ENCODE measurements at regions not wholly inside any gene's neighbourhood (a gene's known extent, or its start where the extent isn't known, plus 50 kb on each side); places are given as distances from the start of the nearest gene placed in this dataset.

DNA sequence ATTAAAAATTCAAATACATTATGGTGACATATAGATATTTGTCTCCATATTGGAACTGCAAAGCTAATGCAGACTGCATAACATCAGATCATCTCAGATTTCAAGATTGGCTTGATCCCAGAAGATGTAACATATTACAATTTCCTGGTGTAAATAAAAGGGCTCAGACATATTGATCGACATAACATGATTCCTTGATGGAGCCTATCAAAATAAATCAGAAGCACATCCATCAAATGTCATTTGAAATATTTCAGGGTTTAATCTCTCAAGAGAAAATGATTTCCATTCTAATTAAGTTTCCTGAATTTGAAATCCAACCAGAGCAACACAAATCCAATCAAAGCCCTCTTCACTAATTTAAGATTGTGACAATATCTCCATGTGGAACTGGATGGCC is 75.1 kb upstream of the UNC13C start:
- no peak for TF ChIP-seq CTCF (optimal IDR thresholded peaks at IDR 0.05 in 1 of 3, IDR thresholded peaks at IDR 0.05 in 1 of 3, conservative IDR thresholded peaks at IDR 0.05 in 1 of 3; ENCODE audit: extremely low read depth in 1 of 3, insufficient read depth in 2 of 3, low read length in 3 of 3)
- no peak for TF ChIP-seq EZH2 (IDR thresholded peaks at IDR 0.05; ENCODE audit: low read length)
